HG02943 (cell line): ENCODE measurements at regions not wholly inside any gene's neighbourhood (a gene's known extent, or its start where the extent isn't known, plus 50 kb on each side); places are given as distances from the start of the nearest gene placed in this dataset.
"Not testable (repeated sequence)": the region's sequence is repeated elsewhere in the genome, so short reads cannot be mapped to it uniquely, and the experiment has no call there.

ENCODE experiments used
- ATAC-seq: cut with Tn5 transposase; IDR thresholded peaks from one replicate; pipeline ENCODE4 v1.9.1; 2021; ENCODE audit warnings: mild to moderate bottlenecking, low read depth, moderate library complexity; ENCODE audit not compliant: unreplicated experiment

- ATAC-seq: no peak
These were observed 125.6 kb downstream of the CCDC71L start for GRCh38 chr7:106535234-106535932.

GRCh38 chr7:106534271-106534846 lies 126.6 kb downstream of the CCDC71L start:
- ATAC-seq: no peak

DNA sequence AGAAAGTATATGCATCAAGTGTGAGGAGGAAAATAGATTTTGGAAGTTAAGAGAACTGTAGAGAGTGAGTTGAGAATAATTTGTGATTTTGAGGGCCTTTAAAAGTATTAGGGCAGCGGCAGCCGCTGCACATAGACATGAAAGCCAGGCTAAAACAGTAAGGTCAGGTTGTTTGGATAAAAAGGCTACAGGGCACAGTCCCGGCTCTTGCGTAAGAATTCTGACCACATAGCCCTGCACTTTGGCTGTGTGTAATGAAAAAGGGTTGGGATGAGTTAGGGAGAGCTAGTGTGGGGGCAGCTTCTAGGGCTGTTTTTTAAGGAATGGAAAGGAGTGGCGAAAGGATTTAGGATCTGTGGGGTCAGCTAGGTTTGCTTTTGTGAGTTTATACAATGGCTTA lies 130.8 kb downstream of the CCDC71L start:
- ATAC-seq: not testable (repeated sequence)

DNA sequence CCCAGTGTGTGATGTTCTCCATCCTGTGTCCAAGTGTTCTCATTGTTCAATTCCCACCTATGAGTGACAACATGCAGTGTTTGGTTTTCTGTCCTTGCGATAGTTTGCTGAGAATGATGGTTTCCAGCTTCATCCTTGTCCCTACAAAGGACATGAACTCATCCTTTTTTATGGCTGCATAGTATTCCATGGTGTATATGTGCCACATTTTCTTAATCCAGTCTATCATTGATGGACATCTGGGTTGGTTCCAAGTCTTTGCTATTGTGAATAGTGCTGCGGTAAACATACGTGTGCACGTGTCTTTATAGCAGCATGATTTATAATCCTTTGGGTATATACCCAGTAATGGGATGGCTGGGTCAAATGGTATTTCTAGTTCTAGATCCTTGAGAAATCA lies 134.3 kb downstream of the CCDC71L start:
- not testable (repeated sequence) for ATAC-seq

- no peak for ATAC-seq
These were observed 136.3 kb downstream of the CCDC71L start for GRCh38 chr7:106524690-106525059.

DNA sequence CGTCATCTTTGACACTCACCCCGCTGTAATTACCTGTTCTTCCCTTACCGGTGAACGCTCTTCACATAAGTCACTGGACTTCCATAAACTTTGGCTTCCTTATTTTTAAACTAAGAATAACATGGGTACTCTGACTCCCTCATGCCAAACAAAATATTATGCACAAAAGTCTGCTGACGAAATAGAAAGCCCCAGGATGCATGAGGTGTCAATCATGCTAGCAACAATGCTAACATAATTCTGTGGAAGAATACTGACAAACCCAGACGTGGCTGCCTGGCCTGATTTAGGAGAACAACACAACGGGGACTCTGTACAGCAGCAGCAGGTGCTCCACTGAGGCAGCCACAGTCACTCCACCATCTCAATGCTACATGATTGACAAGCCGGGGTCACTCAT lies 137.5 kb downstream of the CCDC71L start:
- no peak for ATAC-seq

- no peak for ATAC-seq
These were observed 138.3 kb downstream of the CCDC71L start for GRCh38 chr7:106522696-106523095.

DNA sequence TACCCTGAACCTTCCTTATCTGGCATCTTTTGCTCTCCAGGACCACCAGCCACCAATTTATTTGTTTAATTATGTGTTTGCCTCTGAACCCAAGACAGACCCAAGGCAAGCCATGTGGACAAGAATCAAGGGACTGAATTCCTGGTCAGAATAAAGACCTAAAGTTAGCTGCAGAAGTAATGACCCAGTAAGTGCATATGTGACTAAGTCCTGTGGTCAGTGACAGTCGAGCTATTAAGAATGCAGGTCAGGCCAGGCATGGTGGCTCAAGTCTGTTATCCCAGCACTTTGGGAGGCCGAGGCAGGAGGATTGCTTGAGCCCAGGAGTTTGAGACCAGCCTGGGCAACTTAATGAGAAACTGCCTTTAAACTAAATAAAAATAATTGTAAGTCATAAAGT lies 139.4 kb downstream of the CCDC71L start:
- ATAC-seq: no peak

- no peak for ATAC-seq
These were observed 139.9 kb downstream of the CCDC71L start for GRCh38 chr7:106520962-106521514.

GRCh38 chr7:106518967-106519366 lies 142.0 kb downstream of the CCDC71L start:
- no peak for ATAC-seq

GRCh38 chr7:106518239-106518638 lies 142.7 kb downstream of the CCDC71L start:
- ATAC-seq: no peak

DNA sequence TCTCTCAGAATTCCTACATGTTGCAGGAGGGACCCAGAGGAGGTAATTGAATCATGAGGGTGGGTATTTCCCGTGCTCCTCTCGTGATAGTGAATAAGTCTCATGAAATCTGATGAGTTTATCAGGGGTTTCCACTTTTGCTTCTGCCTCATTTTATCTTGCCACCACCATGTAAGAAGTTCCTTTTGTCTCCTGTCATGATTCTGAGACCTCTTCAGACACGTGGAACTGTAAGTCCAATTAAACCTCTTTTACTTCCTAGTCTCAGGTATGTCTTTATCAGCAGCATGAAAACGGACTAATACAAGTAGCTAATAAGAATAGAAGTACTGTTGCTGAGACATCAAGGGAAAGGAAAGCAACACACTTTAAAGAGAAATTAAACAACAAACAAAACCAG lies 143.4 kb downstream of the CCDC71L start:
- ATAC-seq: no peak

GRCh38 chr7:106515321-106515720 lies 145.6 kb downstream of the CCDC71L start:
- no peak for ATAC-seq

DNA sequence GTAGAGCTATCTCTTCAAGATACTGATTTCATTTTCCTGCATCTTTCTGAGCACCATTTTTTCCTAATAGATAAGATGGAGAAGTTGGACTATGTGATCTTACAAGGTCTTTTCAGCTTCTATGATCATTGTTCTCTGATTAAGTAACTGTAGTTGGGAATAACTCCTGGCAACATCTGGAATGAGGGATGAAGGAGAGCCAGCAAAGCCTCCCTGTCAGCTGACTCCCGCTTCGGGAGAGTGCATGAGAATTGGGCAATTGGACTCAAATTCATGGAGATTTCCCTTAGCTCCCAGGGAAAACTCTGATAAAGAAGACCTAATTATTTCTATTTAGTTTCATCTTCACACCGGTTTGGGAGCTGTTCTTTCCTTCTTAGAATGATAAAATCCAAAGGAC lies 146.1 kb downstream of the CCDC71L start:
- no peak for ATAC-seq

GRCh38 chr7:106512217-106512616 lies 148.7 kb downstream of the CCDC71L start:
- no peak for ATAC-seq

DNA sequence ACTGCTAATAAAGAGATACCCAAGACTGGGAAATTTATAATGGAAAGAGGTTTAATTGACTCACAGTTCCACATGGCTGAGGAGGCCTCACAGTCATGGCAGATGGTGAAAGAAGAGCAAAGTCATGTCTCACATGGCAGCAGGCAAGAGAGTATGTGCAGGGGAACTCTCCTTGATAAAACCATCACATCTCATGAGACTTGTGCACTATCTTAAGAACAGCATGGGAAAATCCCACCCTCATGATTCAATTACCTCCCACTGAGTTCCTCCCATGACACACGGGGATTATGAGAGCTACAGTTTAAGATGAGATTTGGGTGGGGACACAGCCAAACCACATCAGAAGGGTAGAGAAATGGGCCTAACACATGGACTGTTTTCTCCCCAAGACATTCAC lies 156.3 kb downstream of the CCDC71L start:
- no peak for ATAC-seq

DNA sequence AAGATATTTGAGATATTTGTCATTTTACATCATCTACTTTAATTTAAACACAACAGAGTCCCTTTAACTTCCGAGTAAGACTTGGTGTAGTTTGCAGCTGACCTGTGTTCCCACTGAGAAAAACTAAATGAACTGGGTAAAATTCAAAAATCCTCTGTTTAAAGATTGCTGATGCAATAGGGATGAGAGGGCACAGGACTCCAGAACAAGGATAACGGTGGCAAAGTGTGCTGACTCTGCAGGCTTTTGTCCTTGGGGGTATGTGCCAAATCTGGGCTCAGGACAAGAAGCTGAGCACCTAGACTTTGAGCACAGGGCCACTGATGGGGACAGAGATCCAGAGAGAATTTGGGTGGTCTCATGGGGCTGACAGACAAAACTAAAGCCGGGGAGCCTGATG lies 156.8 kb downstream of the CCDC71L start:
- no peak for ATAC-seq

- no peak for ATAC-seq
These were observed 157.3 kb downstream of the CCDC71L start for GRCh38 chr7:106503626-106504025.

DNA sequence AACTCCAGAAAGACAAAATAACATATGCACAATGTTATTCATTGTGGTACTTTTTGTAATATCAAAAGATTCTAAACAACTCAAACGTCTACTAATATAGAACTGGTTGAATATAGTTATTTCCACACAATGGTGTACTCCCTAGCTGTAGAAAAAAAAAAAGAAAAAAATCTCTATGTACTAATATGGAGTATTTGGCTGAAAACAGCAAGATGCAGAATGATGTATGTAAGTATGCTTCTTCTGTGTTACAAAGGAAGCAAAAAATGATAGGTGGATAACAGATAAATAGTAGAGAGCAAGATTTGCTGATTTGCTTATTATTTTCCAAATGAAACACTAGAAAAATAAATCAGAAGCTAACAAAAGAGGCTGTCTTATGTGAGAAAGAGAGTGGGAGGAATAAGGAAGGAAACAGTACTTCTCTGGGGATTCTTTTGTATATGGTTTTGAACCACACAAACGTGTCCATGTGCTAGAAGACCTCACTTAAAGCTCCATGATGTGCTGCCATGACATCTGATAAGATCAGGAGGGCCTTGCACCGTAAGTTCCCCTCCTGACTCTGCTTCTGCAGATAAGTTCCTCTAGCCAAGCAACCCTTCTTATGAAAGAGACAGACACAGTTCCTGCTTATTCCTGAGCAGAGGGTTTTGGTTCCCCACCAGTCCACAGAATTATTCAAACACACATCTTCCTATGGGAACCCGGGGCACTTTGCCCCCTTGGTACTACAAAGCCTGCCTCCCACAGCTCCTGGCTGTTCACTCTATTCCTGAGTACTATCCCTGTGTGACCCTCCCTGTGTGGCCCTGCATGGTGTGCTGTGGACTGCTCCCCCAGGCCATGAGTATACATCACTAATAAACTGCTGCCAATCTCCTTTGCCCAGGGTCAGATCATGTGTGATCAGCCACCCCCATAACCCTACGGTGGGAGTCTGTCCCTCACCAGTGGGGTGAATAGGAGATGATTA lies 159.1 kb downstream of the CCDC71L start:
- no peak for ATAC-seq

- ATAC-seq: no peak
These were observed 161.1 kb downstream of the CCDC71L start for GRCh38 chr7:106499897-106500296.

DNA sequence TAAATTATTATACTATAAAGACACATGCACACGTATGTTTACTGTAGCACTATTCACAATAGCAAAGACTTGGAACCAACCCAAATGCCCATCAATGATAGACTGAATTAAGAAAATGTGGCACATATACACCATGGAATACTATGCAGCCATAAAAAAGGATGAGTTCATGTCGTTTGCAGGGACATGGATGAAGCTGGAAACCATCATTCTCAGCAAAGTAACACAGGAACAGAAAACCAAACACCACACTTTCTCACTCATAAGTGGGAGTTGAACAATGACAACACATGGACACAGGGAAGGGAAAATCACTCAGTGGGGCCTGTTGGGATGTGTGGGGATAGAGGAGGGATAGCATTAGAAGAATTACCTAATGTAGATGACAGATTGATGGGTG lies 163.0 kb downstream of the CCDC71L start:
- ATAC-seq: not testable (repeated sequence)
